SU-DHL-6 (cell line): ENCODE measurements at regions not wholly inside any gene's neighbourhood (a gene's known extent, or its start where the extent isn't known, plus 50 kb on each side); places are given as distances from the start of the nearest gene placed in this dataset.

ENCODE experiments used
- EZH2phosphoT487 ChIP-seq: fragments of 200-600 bp; sonication (generic), shearing (Covaris generic); conservative IDR thresholded peaks from 2 replicates; pipeline ENCODE4 v1.6.1; 2018; ENCODE audit warnings: mild to moderate bottlenecking, antibody characterized with exemption, low read length, moderate library complexity, mixed read lengths
- TF ChIP-seq, protein P1 (sequence below): fragments of 200-600 bp; sonication (generic); IDR thresholded peaks from one replicate; pipeline ENCODE4 v1.5.1; 2017; ENCODE audit warnings: antibody characterized with exemption, mild to moderate bottlenecking, low read length, moderate library complexity; ENCODE audit not compliant: insufficient read depth, poor library complexity, severe bottlenecking

DNA sequence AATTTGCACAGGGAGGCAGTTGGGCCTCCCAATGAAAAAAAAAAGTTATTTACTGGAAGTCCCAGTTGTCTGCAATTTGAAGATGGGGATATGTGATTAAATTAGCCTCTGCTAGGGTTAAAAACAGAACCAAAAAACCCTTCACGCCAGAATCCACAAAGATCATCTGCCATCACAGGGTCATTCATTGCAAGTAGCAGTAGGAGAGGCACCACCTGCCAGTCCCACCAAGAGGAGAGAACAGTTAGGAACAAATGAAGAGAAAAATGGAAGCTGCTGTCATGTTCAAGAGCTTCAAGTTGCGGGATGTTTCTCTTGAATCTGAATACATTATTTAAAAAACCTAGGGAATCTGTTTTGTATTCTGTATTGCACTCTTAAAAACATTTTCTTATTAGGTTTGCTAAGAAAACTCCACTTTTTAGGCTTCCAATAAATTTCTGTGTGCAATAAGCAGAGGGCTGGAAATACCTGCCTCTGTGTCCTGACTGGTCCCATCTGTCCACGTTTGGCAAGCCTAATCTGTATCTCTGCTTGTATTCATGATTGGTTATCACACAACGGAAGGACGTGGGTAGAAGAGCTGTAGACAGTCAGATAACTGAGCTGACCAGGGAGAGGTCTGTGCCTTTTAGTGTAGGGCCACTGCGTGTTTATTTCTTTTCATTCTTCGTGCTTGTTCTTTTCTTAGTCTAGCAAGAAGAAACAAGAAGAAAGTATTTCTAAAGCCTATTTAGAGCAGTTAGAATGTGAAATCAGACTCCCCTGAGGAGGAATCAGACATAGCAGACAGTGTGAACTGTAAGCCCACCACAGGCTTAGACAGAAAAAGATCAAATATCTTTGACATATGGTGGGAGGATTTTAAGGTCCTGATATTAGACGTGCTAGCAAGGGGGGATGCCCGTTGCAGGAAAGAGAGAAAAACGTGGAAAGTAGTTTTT lies 630.6 kb upstream of the SEMA6A start:
- TF ChIP-seq, protein P1, sequence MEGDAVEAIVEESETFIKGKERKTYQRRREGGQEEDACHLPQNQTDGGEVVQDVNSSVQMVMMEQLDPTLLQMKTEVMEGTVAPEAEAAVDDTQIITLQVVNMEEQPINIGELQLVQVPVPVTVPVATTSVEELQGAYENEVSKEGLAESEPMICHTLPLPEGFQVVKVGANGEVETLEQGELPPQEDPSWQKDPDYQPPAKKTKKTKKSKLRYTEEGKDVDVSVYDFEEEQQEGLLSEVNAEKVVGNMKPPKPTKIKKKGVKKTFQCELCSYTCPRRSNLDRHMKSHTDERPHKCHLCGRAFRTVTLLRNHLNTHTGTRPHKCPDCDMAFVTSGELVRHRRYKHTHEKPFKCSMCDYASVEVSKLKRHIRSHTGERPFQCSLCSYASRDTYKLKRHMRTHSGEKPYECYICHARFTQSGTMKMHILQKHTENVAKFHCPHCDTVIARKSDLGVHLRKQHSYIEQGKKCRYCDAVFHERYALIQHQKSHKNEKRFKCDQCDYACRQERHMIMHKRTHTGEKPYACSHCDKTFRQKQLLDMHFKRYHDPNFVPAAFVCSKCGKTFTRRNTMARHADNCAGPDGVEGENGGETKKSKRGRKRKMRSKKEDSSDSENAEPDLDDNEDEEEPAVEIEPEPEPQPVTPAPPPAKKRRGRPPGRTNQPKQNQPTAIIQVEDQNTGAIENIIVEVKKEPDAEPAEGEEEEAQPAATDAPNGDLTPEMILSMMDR: no peak
- TF ChIP-seq EZH2phosphoT487: no peak
